HL-60 (cell line): ENCODE measurements at regions not wholly inside any gene's neighbourhood (a gene's known extent, or its start where the extent isn't known, plus 50 kb on each side); places are given as distances from the start of the nearest gene placed in this dataset.

ENCODE experiments used
- GABPA ChIP-seq: IDR thresholded peaks from 2 replicates; pipeline ENCODE4 v1.6.1; 2012; ENCODE audit warnings: low read depth
- POLR2AphosphoS5 ChIP-seq: IDR thresholded peaks from 2 replicates; pipeline ENCODE4 v1.6.1; 2012; ENCODE audit warnings: low read depth
- SPI1 ChIP-seq: IDR thresholded peaks from 2 replicates; pipeline ENCODE4 v1.6.1; 2012; ENCODE audit warnings: low read depth, mild to moderate bottlenecking, borderline replicate concordance
- TF ChIP-seq, protein P1 (sequence below): IDR thresholded peaks from one replicate; pipeline ENCODE4 v1.5.1; 2011; ENCODE audit warnings: low read length, control low read depth, inconsistent platforms; ENCODE audit not compliant: insufficient read depth
- TF ChIP-seq, protein P2 (sequence below): IDR thresholded peaks from 2 replicates; pipeline ENCODE4 v1.6.1; 2012; ENCODE audit warnings: low read depth; ENCODE audit not compliant: insufficient replicate concordance

DNA sequence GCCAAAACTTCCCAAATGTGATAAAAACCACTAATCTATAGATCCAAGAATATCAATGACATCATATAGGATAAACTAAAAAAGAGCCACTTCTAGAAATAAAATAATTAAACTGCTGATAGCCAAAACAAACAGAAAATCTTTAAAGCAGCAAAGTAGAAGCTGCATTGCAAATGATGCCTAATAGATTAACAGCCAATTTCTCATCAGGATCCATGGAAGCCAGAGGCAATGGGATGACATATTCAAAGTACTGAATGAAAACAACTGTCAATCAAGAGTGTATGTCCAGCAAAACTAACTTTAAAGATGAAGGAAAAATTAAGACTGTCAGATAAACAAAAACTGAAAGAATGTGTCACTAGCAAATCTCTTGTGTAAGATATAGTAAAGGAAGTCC is 224.8 kb downstream of the PSAT1 start:
- TF ChIP-seq, protein P1, sequence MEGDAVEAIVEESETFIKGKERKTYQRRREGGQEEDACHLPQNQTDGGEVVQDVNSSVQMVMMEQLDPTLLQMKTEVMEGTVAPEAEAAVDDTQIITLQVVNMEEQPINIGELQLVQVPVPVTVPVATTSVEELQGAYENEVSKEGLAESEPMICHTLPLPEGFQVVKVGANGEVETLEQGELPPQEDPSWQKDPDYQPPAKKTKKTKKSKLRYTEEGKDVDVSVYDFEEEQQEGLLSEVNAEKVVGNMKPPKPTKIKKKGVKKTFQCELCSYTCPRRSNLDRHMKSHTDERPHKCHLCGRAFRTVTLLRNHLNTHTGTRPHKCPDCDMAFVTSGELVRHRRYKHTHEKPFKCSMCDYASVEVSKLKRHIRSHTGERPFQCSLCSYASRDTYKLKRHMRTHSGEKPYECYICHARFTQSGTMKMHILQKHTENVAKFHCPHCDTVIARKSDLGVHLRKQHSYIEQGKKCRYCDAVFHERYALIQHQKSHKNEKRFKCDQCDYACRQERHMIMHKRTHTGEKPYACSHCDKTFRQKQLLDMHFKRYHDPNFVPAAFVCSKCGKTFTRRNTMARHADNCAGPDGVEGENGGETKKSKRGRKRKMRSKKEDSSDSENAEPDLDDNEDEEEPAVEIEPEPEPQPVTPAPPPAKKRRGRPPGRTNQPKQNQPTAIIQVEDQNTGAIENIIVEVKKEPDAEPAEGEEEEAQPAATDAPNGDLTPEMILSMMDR, result no peak
- TF ChIP-seq POLR2AphosphoS5, result no peak
- TF ChIP-seq, protein P2, sequence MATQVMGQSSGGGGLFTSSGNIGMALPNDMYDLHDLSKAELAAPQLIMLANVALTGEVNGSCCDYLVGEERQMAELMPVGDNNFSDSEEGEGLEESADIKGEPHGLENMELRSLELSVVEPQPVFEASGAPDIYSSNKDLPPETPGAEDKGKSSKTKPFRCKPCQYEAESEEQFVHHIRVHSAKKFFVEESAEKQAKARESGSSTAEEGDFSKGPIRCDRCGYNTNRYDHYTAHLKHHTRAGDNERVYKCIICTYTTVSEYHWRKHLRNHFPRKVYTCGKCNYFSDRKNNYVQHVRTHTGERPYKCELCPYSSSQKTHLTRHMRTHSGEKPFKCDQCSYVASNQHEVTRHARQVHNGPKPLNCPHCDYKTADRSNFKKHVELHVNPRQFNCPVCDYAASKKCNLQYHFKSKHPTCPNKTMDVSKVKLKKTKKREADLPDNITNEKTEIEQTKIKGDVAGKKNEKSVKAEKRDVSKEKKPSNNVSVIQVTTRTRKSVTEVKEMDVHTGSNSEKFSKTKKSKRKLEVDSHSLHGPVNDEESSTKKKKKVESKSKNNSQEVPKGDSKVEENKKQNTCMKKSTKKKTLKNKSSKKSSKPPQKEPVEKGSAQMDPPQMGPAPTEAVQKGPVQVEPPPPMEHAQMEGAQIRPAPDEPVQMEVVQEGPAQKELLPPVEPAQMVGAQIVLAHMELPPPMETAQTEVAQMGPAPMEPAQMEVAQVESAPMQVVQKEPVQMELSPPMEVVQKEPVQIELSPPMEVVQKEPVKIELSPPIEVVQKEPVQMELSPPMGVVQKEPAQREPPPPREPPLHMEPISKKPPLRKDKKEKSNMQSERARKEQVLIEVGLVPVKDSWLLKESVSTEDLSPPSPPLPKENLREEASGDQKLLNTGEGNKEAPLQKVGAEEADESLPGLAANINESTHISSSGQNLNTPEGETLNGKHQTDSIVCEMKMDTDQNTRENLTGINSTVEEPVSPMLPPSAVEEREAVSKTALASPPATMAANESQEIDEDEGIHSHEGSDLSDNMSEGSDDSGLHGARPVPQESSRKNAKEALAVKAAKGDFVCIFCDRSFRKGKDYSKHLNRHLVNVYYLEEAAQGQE, result no peak
- TF ChIP-seq GABPA, result no peak
- TF ChIP-seq SPI1, result no peak
